DOHH2 (cell line): ENCODE measurements at regions not wholly inside any gene's neighbourhood (a gene's known extent, or its start where the extent isn't known, plus 50 kb on each side); places are given as distances from the start of the nearest gene placed in this dataset.

Source experiments
- H3F3A ChIP-seq: fragments of 200-600 bp; sonication (generic), shearing (Covaris generic); 2 replicates; pipeline ENCODE4 v1.6.0; 2016; ENCODE audit warnings: antibody characterized with exemption, mild to moderate bottlenecking; ENCODE audit not compliant: control insufficient read depth, insufficient read depth
- H3K27ac ChIP-seq: fragments of 200-600 bp; sonication (generic); 2 replicates; pipeline ENCODE4 v1.5.1; 2014; ENCODE audit warnings: low read depth, mild to moderate bottlenecking, low read length, moderate library complexity
- H3K27me3 ChIP-seq: fragments of 200-600 bp; sonication (generic); 2 replicates; pipeline ENCODE4 v1.6.1; 2014; ENCODE audit warnings: mild to moderate bottlenecking, low read length, mixed read lengths; ENCODE audit not compliant: control insufficient read depth
- H3K36me3 ChIP-seq: fragments of 200-600 bp; sonication (generic); 2 replicates; pipeline ENCODE4 v1.6.1; 2014; ENCODE audit warnings: mild to moderate bottlenecking, low read length, moderate library complexity, mixed read lengths; ENCODE audit not compliant: control insufficient read depth
- H3K4me1 ChIP-seq: fragments of 200-600 bp; sonication (generic); 2 replicates; pipeline ENCODE4 v1.6.1; 2014; ENCODE audit warnings: mild to moderate bottlenecking, low read length, mixed read lengths; ENCODE audit not compliant: control insufficient read depth
- H3K4me2 ChIP-seq: fragments of 200-600 bp; sonication (generic); 2 replicates; pipeline ENCODE4 v1.6.0; 2014; ENCODE audit warnings: mild to moderate bottlenecking, low read length, moderate library complexity
- H3K4me3 ChIP-seq: fragments of 200-600 bp; sonication (generic); 2 replicates; pipeline ENCODE4 v1.5.1; 2014; ENCODE audit warnings: mild to moderate bottlenecking, low read length, mixed read lengths
- H3K79me2 ChIP-seq: fragments of 200-600 bp; sonication (generic); 2 replicates; pipeline ENCODE4 v1.6.1; 2014; ENCODE audit warnings: mild to moderate bottlenecking, low read length, mixed read lengths; ENCODE audit not compliant: control insufficient read depth
- H3K9me2 ChIP-seq: fragments of 200-600 bp; sonication (generic); replicated peaks from 2 replicates; pipeline ENCODE4 v1.6.1; 2014; ENCODE audit warnings: mild to moderate bottlenecking, low read length, mixed read lengths; ENCODE audit not compliant: control insufficient read depth
- H3K9me3 ChIP-seq: fragments of 200-600 bp; sonication (generic); 2 replicates; pipeline ENCODE4 v1.6.1; 2014; ENCODE audit warnings: antibody characterized with exemption, low read length, mixed read lengths; ENCODE audit not compliant: control insufficient read depth, insufficient read depth
- H4K20me1 ChIP-seq: fragments of 200-600 bp; sonication (generic); 2 replicates; pipeline ENCODE4 v1.6.0; 2014; ENCODE audit warnings: low read depth, mild to moderate bottlenecking, antibody characterized with exemption, low read length, moderate library complexity; ENCODE audit not compliant: control insufficient read depth, insufficient read depth
- CTCF ChIP-seq: fragments of 200-600 bp; sonication (generic); IDR thresholded peaks from one replicate; pipeline ENCODE4 v1.5.1; 2014; ENCODE audit warnings: antibody characterized with exemption, mild to moderate bottlenecking, low read depth, low read length; ENCODE audit not compliant: poor library complexity, severe bottlenecking
- EZH2phosphoT487 ChIP-seq: fragments of 200-600 bp; sonication (generic); IDR thresholded peaks from 2 replicates; pipeline ENCODE4 v1.6.1; 2017; ENCODE audit warnings: borderline replicate concordance, mild to moderate bottlenecking, antibody characterized with exemption, low read length, moderate library complexity, mixed read lengths

GRCh38 chr15:61564785-61565184 lies 335.7 kb upstream of the RORA start:
- Histone ChIP-seq H3K4me3 (no peak overlapping the region), H3K79me2 (no peaks in the 10 kb centered on the region), H3K27me3 (no peaks in the 10 kb centered on the region), H3F3A (no peaks in the 10 kb centered on the region), H3K27ac (no peak overlapping the region), H4K20me1 (no peaks in the 10 kb centered on the region), H3K4me1 (no peaks in the 10 kb centered on the region), H3K36me3 (no peaks in the 10 kb centered on the region), H3K4me2 (no peak overlapping the region), H3K9me2 (no peaks in the 10 kb centered on the region), H3K9me3 (no peaks in the 10 kb centered on the region)
- no peak for TF ChIP-seq CTCF
- no peak for TF ChIP-seq EZH2phosphoT487

DNA sequence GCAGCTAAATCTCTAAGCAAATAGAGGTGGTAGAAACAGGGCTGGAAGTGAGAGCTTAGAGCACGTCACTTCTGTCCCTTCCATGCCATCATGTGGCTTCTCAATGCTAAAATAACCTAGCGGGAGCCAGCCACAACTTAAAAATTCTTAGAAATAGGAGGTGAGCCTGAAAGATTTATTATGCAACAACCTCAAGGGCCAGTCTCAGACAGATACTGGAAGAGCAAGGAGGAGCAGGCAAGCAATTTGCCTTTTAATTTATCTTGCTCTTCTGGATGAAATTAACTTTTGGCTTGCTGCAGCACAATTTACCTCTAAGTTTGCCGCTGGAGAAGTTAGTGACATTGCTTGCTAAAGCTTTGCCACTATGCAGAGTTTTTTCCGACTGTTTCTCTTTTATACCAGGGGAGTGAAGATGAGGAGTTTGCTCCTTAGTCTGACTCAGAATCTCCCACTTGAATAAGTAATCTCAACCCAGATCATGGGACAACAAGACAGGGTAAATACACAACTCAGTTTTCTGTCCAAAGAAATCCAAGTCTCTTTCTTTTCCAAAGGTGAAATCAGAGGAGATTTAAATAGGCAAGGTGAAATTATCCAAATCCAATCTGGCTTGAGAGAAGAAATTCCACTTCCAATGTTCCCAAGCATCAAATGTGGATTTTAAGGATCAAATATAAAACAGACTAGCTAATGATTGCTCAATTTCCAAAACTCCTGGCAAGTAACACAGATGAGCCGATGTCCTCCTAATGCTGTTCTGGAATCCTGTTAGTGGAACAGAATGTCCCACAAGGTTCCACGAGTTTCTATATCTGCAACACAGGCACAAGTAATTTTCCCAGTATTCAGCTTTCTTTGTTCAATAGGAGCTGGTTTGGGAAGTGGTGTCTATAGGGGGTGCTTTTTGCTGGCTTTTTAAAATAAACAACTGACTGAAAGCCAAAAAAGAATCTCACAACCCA lies 329.4 kb upstream of the RORA start:
- H3K27me3 ChIP-seq, result no peaks in the 10 kb centered on the region
- no peak for TF ChIP-seq CTCF
- no peak for TF ChIP-seq EZH2phosphoT487
- no peaks in the 10 kb centered on the region for H3K4me1 ChIP-seq
- no peaks in the 10 kb centered on the region for H3K79me2 ChIP-seq
- no peak overlapping the region for H3K4me2 ChIP-seq
- no peak overlapping the region for H3K4me3 ChIP-seq
- no peaks in the 10 kb centered on the region for H3K9me3 ChIP-seq
- H3F3A ChIP-seq, result no peaks in the 10 kb centered on the region
- no peaks in the 10 kb centered on the region for H4K20me1 ChIP-seq
- no peaks in the 10 kb centered on the region for H3K36me3 ChIP-seq
- no peak overlapping the region for H3K27ac ChIP-seq
- H3K9me2 ChIP-seq, result no peaks in the 10 kb centered on the region

GRCh38 chr15:61556037-61556648 lies 327.0 kb upstream of the RORA start:
- Histone ChIP-seq H4K20me1 (no peaks in the 10 kb centered on the region), H3K79me2 (no peaks in the 10 kb centered on the region), H3K4me1 (no peaks in the 10 kb centered on the region), H3K4me3 (no peak overlapping the region), H3K36me3 (no peaks in the 10 kb centered on the region), H3K4me2 (no peak overlapping the region), H3K9me2 (no peaks in the 10 kb centered on the region), H3K27me3 (no peaks in the 10 kb centered on the region), H3F3A (no peaks in the 10 kb centered on the region), H3K27ac (no peak overlapping the region), H3K9me3 (no peaks in the 10 kb centered on the region)
- no peak for TF ChIP-seq EZH2phosphoT487
- TF ChIP-seq CTCF, result no peak
